WERI-Rb-1 (cell line): ENCODE measurements at regions not wholly inside any gene's neighbourhood (a gene's known extent, or its start where the extent isn't known, plus 50 kb on each side); places are given as distances from the start of the nearest gene placed in this dataset.
"Not testable (repeated sequence)": the region's sequence is repeated elsewhere in the genome, so short reads cannot be mapped to it uniquely, and the experiment has no call there.

Experiments
- DNase-seq: peaks from one replicate; pipeline ENCODE4 v3.0.0-alpha.2; 2020
- H3K27ac ChIP-seq: fragments of 250-450 bp; sonication (Bioruptor Pico); 2 replicates; pipeline ENCODE4 v1.5.1; 2020; ENCODE audit warnings: mild to moderate bottlenecking, moderate library complexity
- H3K27me3 ChIP-seq: fragments of 250-450 bp; sonication (Bioruptor Pico); 2 replicates; pipeline ENCODE4 v1.5.1; 2021; ENCODE audit warnings: mild to moderate bottlenecking, low read depth, moderate library complexity; ENCODE audit not compliant: insufficient read depth, severe bottlenecking
- H3K36me3 ChIP-seq: fragments of 250-450 bp; sonication (Bioruptor Pico); 2 replicates; pipeline ENCODE4 v1.5.1; 2020; ENCODE audit warnings: mild to moderate bottlenecking, moderate library complexity
- H3K4me3 ChIP-seq: 2 replicates; pipeline ENCODE4 v1.5.1; 2011; ENCODE audit warnings: low read depth, mild to moderate bottlenecking, control low read depth, low read length
- H3K9me3 ChIP-seq: fragments of 250-450 bp; sonication (Bioruptor Pico); 2 replicates; pipeline ENCODE4 v1.5.1; 2021; ENCODE audit warnings: mild to moderate bottlenecking, moderate library complexity; ENCODE audit not compliant: severe bottlenecking
- CTCF ChIP-seq: IDR thresholded peaks from 2 replicates; pipeline ENCODE4 v1.5.1; 2011; ENCODE audit warnings: low read depth, mild to moderate bottlenecking, control low read depth, inconsistent platforms, low read length

- H3K27me3 ChIP-seq, H3K4me3 ChIP-seq, DNase-seq, H3K36me3 ChIP-seq, H3K27ac ChIP-seq, H3K9me3 ChIP-seq: not testable (repeated sequence)
Observed at GRCh38 chr15:20680257-20680815, 138.7 kb upstream of the GOLGA6L6 start.

DNA sequence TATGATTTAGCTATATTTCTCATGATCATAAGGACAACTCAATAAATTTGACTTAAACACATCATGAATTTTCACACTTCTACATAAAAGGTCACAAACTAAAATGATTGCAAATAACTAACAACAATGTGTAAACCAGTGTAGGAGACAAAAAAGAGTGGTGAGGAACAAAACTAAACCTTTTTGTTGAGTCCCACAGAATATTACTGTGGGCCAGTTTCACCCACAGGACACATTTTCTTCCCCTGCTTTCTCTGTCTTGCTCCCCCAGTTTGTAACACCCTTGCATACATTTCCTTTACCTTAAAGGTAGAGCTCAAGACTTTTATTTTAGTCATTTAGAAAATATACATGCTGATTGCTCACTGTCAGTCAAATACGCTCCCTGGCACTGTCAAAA is 130.9 kb upstream of the GOLGA6L6 start:
- H3K27ac ChIP-seq = no peak overlapping the region
- DNase-seq = no peak
- H3K27me3 ChIP-seq = peaks cover 16% of the 10 kb centered on the region
- H3K36me3 ChIP-seq = no peaks in the 10 kb centered on the region
- no peaks in the 10 kb centered on the region for H3K9me3 ChIP-seq
- no peak overlapping the region for H3K4me3 ChIP-seq
- no peak for TF ChIP-seq CTCF

DNA sequence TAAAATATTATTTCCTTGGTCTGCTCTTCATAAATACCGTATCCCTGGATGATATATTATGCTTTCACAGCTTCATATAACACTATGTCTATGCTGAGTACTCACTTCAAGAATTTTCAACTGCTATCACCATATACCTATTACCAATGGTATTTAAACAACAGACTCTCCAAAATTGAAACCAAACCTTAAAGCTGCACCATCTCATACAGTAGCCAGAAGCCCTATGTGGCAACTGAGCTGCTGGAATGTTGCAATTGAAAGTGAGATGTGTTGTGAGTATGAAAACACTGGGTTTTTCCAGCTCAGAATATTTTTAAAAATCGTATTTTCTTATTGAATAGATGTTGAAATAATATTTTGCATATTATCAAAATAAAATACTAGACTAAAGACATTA is 130.1 kb upstream of the GOLGA6L6 start:
- TF ChIP-seq CTCF = no peak
- no peaks in the 10 kb centered on the region for H3K36me3 ChIP-seq

GRCh38 chr15:20666410-20666809 is 124.8 kb upstream of the GOLGA6L6 start:
- not testable (repeated sequence) for H3K36me3 ChIP-seq, DNase-seq, H3K27ac ChIP-seq, H3K4me3 ChIP-seq, H3K9me3 ChIP-seq
- peaks cover 13% of the 10 kb centered on the region for H3K27me3 ChIP-seq

More for the DNA sequence above, 130.1 kb upstream of the GOLGA6L6 start:
- H3K27ac ChIP-seq = no peak overlapping the region
- no peak for DNase-seq
- no peak overlapping the region for H3K4me3 ChIP-seq
- no peaks in the 10 kb centered on the region for H3K9me3 ChIP-seq
- H3K27me3 ChIP-seq = peaks cover 18% of the 10 kb centered on the region

DNA sequence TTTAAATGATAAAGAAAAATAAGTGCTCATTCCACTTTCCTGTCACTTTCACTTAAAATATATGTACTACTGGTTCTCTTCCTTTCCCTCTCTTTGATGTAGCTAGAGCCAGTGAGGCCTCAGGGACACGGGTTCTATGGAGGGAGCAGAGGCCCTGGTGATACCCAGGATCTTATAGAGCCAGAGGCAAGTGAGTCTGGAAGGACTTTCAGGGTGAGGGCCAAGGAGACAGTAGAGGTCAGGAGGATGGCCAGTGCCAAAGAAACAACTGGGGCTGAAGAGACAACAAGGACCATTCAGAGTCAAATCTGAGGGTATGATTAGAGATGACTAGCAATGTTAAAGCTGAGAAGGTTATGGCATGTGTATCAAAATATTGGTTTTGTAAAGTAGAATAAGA is 124.1 kb upstream of the GOLGA6L6 start:
- Histone ChIP-seq H3K4me3 (no peak overlapping the region), H3K9me3 (no peaks in the 10 kb centered on the region), H3K36me3 (no peaks in the 10 kb centered on the region), H3K27me3 (peaks cover 13% of the 10 kb centered on the region), H3K27ac (no peak overlapping the region)
- TF ChIP-seq CTCF = no peak
- DNase-seq = no peak

DNA sequence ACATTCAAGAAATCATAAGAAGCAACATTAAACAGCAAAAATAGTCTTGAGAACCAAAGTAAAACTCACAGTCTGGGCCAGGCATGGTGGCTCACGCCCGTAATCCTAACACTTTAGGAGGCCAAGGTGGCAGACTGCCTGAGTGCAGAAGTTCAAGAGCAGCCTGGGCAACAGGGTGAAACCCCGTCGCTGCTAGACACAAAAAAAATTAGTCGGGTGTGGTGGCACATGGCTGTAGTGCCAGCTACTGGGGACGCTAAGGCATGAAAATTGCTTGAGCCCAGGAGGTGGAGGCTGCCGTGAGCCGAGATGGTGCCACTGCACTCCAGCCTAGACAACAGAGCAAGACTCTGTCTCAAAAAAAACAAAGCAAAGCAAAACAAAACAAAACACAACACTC is 117.7 kb upstream of the GOLGA6L6 start:
- no peak for TF ChIP-seq CTCF
- H3K4me3 ChIP-seq = no peak overlapping the region
- peaks cover 29% of the 10 kb centered on the region for H3K27me3 ChIP-seq
- H3K36me3 ChIP-seq = no peaks in the 10 kb centered on the region
- no peak overlapping the region for H3K27ac ChIP-seq
- no peak for DNase-seq
- no peaks in the 10 kb centered on the region for H3K9me3 ChIP-seq

DNA sequence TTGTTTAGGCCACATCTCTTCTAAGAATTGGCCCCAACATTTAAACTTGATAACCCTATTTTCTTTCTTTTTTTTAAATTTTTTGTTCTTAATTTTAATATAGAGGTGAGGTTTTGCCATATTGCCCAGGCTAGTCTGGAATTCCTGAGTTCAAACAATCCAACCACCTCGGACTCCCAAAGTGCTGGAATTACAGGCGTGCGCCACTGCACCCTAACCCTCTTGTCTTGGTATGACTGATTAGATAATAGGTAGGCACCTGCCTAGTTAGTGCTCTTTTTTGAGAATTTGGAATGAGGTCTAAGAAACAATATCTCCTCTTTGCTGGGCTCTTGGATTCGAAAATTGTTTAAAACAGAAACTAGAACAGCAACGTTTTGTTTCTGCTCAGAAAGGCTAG is 116.4 kb upstream of the GOLGA6L6 start:
- no peak for DNase-seq
- Histone ChIP-seq H3K9me3 (no peaks in the 10 kb centered on the region), H3K27ac (no peak overlapping the region), H3K36me3 (no peaks in the 10 kb centered on the region), H3K4me3 (no peak overlapping the region), H3K27me3 (peaks cover 38% of the 10 kb centered on the region)
- TF ChIP-seq CTCF = no peak
